ENCODE measurements at regions not wholly inside any gene's neighbourhood (a gene's known extent, or its start where the extent isn't known, plus 50 kb on each side); places are given as distances from the start of the nearest gene placed in this dataset.

DNA sequence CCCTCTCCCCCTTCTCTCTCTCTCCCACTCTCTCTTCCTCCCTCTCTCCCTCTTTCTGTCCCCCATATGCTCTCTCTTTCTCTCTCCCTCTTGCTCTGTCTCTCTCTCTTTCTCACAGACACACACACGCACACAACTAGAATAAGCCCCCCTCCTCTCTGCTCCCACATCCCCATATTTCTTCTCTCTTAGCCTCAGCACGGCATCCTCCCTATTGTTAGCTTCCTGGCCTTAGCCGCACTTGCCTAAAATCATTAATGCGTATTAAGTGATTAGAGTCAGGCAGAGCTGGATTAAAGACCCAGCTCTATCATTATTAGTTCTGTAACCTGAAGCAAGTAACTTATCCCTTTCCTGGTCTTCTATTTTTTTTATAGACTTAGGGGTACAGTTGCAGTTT is 319.0 kb upstream of the C16orf82 start:
- Histone ChIP-seq H3K9me3 (ENCODE audit: control insufficient read depth, insufficient read depth, low read length) (no peaks in the 10 kb centered on the region), H3K4me3 (ENCODE audit: low read length) (no peak overlapping the region), H3K4me1 (ENCODE audit: control insufficient read depth, insufficient read depth, low read length) (no peaks in the 10 kb centered on the region), H3K27ac (ENCODE audit: low read length) (no peak overlapping the region), H3K27me3 (ENCODE audit: control insufficient read depth, insufficient read depth, low read length) (peaks cover 29% of the 10 kb centered on the region), H3K36me3 (ENCODE audit: control insufficient read depth, insufficient read depth, low read length) (no peaks in the 10 kb centered on the region)
- no peak for DNase-seq (ENCODE audit: low read depth, low spot score)
- WGBS (ENCODE audit: insufficient coverage, insufficient read length), result no CpG with 5 or more reads among the region's 4 CpGs

DNA sequence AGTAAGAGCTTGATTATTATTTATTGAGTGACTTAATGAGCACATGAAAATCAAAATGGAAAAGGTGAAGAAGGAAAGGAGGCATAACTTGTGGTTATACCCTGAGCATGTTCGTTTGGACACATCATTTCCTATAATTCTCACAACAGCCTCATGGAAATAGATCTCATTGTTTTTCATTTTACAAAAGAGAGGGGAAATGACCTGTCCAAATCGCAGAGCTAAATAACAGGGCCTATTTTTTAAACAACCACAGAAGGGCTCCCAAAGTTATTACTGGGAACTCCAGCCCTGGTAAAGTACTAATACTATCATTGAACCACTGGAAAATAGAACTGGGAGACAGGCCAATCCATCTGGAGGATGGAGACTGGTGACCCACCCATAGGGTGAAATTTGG is 317.7 kb upstream of the C16orf82 start:
- Histone ChIP-seq H3K27me3 (ENCODE audit: control insufficient read depth, insufficient read depth, low read length) (peaks cover 33% of the 10 kb centered on the region), H3K4me1 (ENCODE audit: control insufficient read depth, insufficient read depth, low read length) (no peaks in the 10 kb centered on the region), H3K36me3 (ENCODE audit: control insufficient read depth, insufficient read depth, low read length) (no peaks in the 10 kb centered on the region), H3K9me3 (ENCODE audit: control insufficient read depth, insufficient read depth, low read length) (no peaks in the 10 kb centered on the region), H3K4me3 (ENCODE audit: low read length) (no peak overlapping the region), H3K27ac (ENCODE audit: low read length) (no peak overlapping the region)
- WGBS (ENCODE audit: insufficient coverage, insufficient read length), result no CpG with 5 or more reads among the region's 2 CpGs
- no peak for DNase-seq (ENCODE audit: low read depth, low spot score)

DNA sequence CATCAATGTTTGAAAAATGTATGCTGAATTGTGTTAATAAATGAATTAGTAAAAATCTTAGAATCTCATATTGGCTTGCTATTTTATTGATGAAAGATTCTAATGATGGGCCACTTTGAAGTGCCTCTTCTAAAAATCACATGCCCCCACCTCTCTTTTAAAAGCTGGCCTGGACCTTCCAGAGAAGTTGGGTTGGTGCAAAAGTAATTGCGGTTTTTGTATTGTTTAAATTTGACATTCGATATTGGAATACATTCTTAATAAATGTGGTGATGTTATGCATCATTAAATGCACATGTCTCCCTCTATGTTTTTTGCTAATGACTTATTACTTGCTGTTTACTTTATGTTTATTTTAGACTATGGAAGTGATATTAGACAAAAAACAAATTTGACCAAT is 314.6 kb upstream of the C16orf82 start:
- no peak for DNase-seq (ENCODE audit: low read depth, low spot score)
- Histone ChIP-seq H3K27ac (ENCODE audit: low read length) (no peak overlapping the region), H3K36me3 (ENCODE audit: control insufficient read depth, insufficient read depth, low read length) (no peaks in the 10 kb centered on the region), H3K4me1 (ENCODE audit: control insufficient read depth, insufficient read depth, low read length) (no peaks in the 10 kb centered on the region), H3K4me3 (ENCODE audit: low read length) (no peak overlapping the region), H3K9me3 (ENCODE audit: control insufficient read depth, insufficient read depth, low read length) (no peaks in the 10 kb centered on the region), H3K27me3 (ENCODE audit: control insufficient read depth, insufficient read depth, low read length) (peaks cover 31% of the 10 kb centered on the region)
- no CpG with 5 or more reads among the region's 2 CpGs for WGBS (ENCODE audit: insufficient coverage, insufficient read length)

DNA sequence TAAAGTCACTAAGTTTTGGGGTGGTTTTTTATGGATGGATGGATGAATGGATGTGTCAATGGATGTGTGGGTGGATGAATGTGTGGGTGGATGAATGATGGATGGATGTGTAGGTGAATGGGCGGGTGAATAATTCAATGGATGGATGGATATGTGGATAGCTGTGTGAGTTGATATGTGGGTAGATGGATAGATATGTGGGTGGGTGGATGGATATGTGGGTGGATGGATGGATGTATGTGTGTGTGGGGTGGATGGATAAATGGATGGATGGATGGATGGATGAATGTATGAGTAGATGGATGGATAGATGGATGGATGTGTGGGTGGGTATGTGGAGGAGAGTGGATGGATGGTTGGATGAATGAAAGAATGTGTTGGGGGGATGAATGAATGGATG is 310.1 kb upstream of the C16orf82 start:
- Histone ChIP-seq H3K9me3 (ENCODE audit: control insufficient read depth, insufficient read depth, low read length) (no peaks in the 10 kb centered on the region), H3K4me3 (ENCODE audit: low read length) (no peak overlapping the region), H3K4me1 (ENCODE audit: control insufficient read depth, insufficient read depth, low read length) (no peaks in the 10 kb centered on the region), H3K36me3 (ENCODE audit: control insufficient read depth, insufficient read depth, low read length) (no peaks in the 10 kb centered on the region), H3K27ac (ENCODE audit: low read length) (no peak overlapping the region), H3K27me3 (ENCODE audit: control insufficient read depth, insufficient read depth, low read length) (peaks cover 5% of the 10 kb centered on the region; the same call in 1 of the 2 replicates)
- no peak for DNase-seq (ENCODE audit: low read depth, low spot score)
- 100% methylated on average over 1 of the region's 1 CpG for WGBS (ENCODE audit: insufficient coverage, insufficient read length)

DNA sequence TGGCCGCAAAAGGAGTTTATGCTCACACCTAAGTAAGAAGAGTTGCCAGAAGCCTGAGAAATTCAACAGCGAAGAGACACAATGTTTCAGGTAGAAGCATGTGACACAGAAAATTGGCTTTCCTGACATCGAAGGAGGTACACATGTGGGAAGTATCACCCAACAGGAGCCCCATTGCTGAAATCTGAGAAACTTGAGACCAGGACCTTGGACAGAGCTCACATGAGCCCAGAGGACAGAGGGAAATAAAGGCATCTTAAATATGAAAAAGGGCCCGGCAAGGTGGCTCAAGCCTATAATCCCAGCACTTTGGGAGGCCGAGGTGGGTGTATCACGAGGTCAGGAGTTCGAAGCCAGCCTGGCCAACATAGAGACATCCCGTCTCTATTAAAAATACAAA is 304.1 kb upstream of the C16orf82 start:
- no CpG with 5 or more reads among the region's 8 CpGs for WGBS (ENCODE audit: insufficient coverage, insufficient read length)
- Histone ChIP-seq H3K27ac (ENCODE audit: low read length) (no peak overlapping the region), H3K4me1 (ENCODE audit: control insufficient read depth, insufficient read depth, low read length) (no peaks in the 10 kb centered on the region), H3K36me3 (ENCODE audit: control insufficient read depth, insufficient read depth, low read length) (no peaks in the 10 kb centered on the region), H3K27me3 (ENCODE audit: control insufficient read depth, insufficient read depth, low read length) (no peaks in the 10 kb centered on the region), H3K4me3 (ENCODE audit: low read length) (no peak overlapping the region), H3K9me3 (ENCODE audit: control insufficient read depth, insufficient read depth, low read length) (no peaks in the 10 kb centered on the region)
- DNase-seq (ENCODE audit: low read depth, low spot score), result no peak

DNA sequence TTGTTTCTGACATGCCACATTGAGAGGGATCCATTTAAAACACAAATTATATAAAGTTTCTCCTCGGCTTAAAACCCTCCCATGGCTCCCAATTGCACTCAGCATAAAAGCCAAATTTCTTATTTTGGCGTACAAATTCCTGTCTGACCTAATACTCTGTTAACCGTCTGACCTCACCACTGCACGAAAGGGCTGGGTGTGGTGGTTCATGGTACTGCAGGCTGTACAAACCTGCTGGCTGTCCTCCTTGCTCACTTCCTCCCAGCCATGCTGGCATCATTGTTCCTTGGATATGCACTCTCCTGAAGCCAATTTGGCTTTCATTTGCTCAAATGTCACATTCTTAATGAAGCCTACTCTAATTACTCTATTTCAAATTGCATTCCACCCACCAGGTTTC is 301.6 kb upstream of the C16orf82 start:
- H3K27me3 ChIP-seq (ENCODE audit: control insufficient read depth, insufficient read depth, low read length), result no peaks in the 10 kb centered on the region; the same call in 1 of the 2 replicates
- H3K36me3 ChIP-seq (ENCODE audit: control insufficient read depth, insufficient read depth, low read length), result no peaks in the 10 kb centered on the region
- no CpG with 5 or more reads among the region's 4 CpGs for WGBS (ENCODE audit: insufficient coverage, insufficient read length)
- no peak overlapping the region for H3K4me3 ChIP-seq (ENCODE audit: low read length)
- no peaks in the 10 kb centered on the region for H3K9me3 ChIP-seq (ENCODE audit: control insufficient read depth, insufficient read depth, low read length)
- DNase-seq (ENCODE audit: low read depth, low spot score), result no peak
- no peaks in the 10 kb centered on the region for H3K4me1 ChIP-seq (ENCODE audit: control insufficient read depth, insufficient read depth, low read length)
- H3K27ac ChIP-seq (ENCODE audit: low read length), result no peak overlapping the region

DNA sequence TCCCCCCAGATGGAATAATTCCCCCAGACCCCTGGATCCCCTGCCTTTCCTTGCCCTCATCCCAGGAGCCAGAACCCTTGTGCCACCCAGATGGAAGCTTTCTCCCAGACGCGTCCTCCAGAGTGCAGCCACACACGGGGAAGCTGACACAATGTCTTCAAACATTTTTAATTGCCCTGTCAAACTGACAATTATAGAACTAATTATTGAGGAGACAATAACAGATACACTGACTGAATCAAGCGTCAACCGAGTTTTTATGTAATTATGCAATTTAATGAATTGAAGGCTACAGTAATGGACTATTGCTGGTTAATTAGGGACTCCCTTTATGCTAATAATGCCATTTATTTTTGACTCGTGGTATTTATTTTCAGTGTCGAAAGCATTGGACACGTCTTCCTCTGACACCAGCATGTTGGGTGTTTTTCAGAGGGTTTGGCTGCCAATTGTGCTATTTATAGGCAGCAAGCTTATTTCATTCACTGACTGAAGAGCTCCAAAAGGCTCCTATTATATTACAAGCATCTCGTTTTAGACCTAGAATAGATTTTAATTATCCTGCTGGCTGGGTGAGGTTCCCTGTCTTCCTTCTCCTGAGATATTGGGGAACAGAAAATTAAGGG is 298.2 kb upstream of the C16orf82 start:
- no peaks in the 10 kb centered on the region; the same call in 1 of the 2 replicates for H3K27me3 ChIP-seq (ENCODE audit: control insufficient read depth, insufficient read depth, low read length)
- no peak for DNase-seq (ENCODE audit: low read depth, low spot score)
- WGBS (ENCODE audit: insufficient coverage, insufficient read length), result no CpG with 5 or more reads among the region's 9 CpGs
- H3K9me3 ChIP-seq (ENCODE audit: control insufficient read depth, insufficient read depth, low read length), result no peaks in the 10 kb centered on the region
- no peaks in the 10 kb centered on the region for H3K4me1 ChIP-seq (ENCODE audit: control insufficient read depth, insufficient read depth, low read length)
- no peak overlapping the region for H3K27ac ChIP-seq (ENCODE audit: low read length)
- H3K36me3 ChIP-seq (ENCODE audit: control insufficient read depth, insufficient read depth, low read length), result no peaks in the 10 kb centered on the region
- H3K4me3 ChIP-seq (ENCODE audit: low read length), result no peak overlapping the region

DNA sequence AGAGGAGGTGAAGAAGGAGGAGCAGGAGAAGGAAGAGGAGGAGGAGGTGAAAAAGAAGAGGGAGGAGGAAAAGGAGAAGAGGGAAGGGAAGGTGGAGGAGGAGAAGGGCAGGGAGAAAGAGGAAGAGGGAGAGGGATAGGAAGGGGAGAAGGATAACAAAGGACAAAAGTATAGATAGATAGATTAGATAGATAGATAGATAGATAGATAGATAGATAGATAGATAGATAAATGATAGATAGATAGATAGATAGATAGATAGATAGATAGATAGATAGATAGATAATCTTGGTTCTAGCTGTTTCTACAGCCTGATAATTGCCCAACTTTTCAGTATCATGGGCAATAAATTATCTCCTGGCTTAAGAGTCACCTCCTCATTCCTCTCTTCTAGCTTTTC is 296.2 kb upstream of the C16orf82 start:
- no peaks in the 10 kb centered on the region for H3K9me3 ChIP-seq (ENCODE audit: control insufficient read depth, insufficient read depth, low read length)
- DNase-seq (ENCODE audit: low read depth, low spot score), result no peak
- H3K4me1 ChIP-seq (ENCODE audit: control insufficient read depth, insufficient read depth, low read length), result no peaks in the 10 kb centered on the region
- no peaks in the 10 kb centered on the region for H3K36me3 ChIP-seq (ENCODE audit: control insufficient read depth, insufficient read depth, low read length)
- no peak overlapping the region for H3K27ac ChIP-seq (ENCODE audit: low read length)
- H3K4me3 ChIP-seq (ENCODE audit: low read length), result no peak overlapping the region
- no peaks in the 10 kb centered on the region; the same call in 1 of the 2 replicates for H3K27me3 ChIP-seq (ENCODE audit: control insufficient read depth, insufficient read depth, low read length)

DNA sequence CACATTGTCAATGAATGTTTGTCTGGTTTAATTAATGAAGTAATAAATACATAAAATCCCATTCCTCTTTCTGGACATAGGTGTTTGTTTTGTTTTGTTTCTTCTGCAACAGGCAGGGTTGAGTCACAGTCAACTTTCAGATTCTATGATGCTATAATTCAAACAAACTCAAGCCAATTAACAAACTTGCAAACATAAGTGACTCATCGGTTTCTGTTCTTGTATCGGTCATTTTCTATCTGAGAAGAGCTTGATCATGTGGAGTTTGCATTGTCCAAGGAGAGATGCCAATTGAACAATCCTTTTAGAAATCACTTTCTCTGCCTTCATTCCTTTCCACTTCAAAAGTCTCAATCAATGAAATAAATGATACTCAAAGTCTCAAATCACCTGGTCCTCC is 294.2 kb upstream of the C16orf82 start:
- H3K36me3 ChIP-seq (ENCODE audit: control insufficient read depth, insufficient read depth, low read length), result no peaks in the 10 kb centered on the region
- no peaks in the 10 kb centered on the region; the same call in 1 of the 2 replicates for H3K27me3 ChIP-seq (ENCODE audit: control insufficient read depth, insufficient read depth, low read length)
- no peaks in the 10 kb centered on the region for H3K4me1 ChIP-seq (ENCODE audit: control insufficient read depth, insufficient read depth, low read length)
- DNase-seq (ENCODE audit: low read depth, low spot score), result no peak
- H3K9me3 ChIP-seq (ENCODE audit: control insufficient read depth, insufficient read depth, low read length), result no peaks in the 10 kb centered on the region
- no peak overlapping the region for H3K4me3 ChIP-seq (ENCODE audit: low read length)
- no CpG with 5 or more reads among the region's 2 CpGs for WGBS (ENCODE audit: insufficient coverage, insufficient read length)
- H3K27ac ChIP-seq (ENCODE audit: low read length), result no peak overlapping the region

DNA sequence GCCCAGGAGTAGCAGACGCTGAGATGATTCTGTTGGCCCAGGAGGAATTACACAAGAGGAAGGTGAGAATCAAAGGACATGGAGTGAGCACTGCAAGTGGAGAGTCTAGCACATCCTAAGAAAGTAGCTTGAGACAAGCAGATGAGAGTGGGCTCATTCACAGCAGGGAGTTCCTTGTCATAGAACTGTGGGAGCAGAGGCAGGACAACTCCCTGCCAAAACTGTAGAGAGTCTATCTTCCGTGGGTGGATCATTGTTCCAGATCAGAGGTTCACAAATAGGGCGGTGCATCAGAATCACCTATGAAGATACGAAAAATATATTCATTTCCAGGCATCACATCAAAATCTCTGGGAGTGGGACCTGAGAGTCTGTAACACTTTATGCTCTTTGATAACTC is 288.9 kb upstream of the C16orf82 start:
- no peaks in the 10 kb centered on the region for H3K4me1 ChIP-seq (ENCODE audit: control insufficient read depth, insufficient read depth, low read length)
- no peak overlapping the region for H3K27ac ChIP-seq (ENCODE audit: low read length)
- H3K9me3 ChIP-seq (ENCODE audit: control insufficient read depth, insufficient read depth, low read length), result no peaks in the 10 kb centered on the region
- no peaks in the 10 kb centered on the region for H3K36me3 ChIP-seq (ENCODE audit: control insufficient read depth, insufficient read depth, low read length)
- H3K4me3 ChIP-seq (ENCODE audit: low read length), result no peak overlapping the region
- DNase-seq (ENCODE audit: low read depth, low spot score), result no peak
- no CpG with 5 or more reads among the region's 4 CpGs for WGBS (ENCODE audit: insufficient coverage, insufficient read length)
- H3K27me3 ChIP-seq (ENCODE audit: control insufficient read depth, insufficient read depth, low read length), result no peaks in the 10 kb centered on the region

DNA sequence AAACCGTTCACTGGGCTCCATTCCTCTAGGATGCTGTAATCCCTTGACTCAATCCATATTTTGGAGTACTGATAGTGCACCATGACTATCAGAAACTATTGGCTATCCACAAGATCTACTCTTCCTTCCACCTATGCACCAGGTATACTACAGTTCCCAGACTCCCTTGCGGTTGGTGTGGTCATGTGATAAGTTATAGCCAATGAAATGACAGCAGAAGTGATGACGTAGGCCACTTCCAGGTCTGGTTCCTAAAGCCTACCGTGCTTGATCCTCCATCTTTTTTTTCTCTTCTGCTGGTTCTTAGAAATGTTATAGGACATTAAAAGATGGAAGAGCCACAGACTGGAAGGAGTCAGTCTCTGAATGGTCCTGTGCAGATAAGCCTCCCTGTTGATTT is 278.8 kb upstream of the C16orf82 start:
- H3K27me3 ChIP-seq (ENCODE audit: control insufficient read depth, insufficient read depth, low read length), result no peaks in the 10 kb centered on the region
- H3K9me3 ChIP-seq (ENCODE audit: control insufficient read depth, insufficient read depth, low read length), result no peaks in the 10 kb centered on the region
- no peaks in the 10 kb centered on the region for H3K4me1 ChIP-seq (ENCODE audit: control insufficient read depth, insufficient read depth, low read length)
- no peaks in the 10 kb centered on the region for H3K36me3 ChIP-seq (ENCODE audit: control insufficient read depth, insufficient read depth, low read length)
- no peak overlapping the region for H3K27ac ChIP-seq (ENCODE audit: low read length)
- DNase-seq (ENCODE audit: low read depth, low spot score), result no peak
- no peak overlapping the region for H3K4me3 ChIP-seq (ENCODE audit: low read length)
- WGBS (ENCODE audit: insufficient coverage, insufficient read length), result no CpG with 5 or more reads among the region's 4 CpGs

Measured in iPS DF 6.9 (cell line).